Upper lobe of left lung (tissue), 6 donors: ENCODE measurements at regions not wholly inside any gene's neighbourhood (a gene's known extent, or its start where the extent isn't known, plus 50 kb on each side); places are given as distances from the start of the nearest gene placed in this dataset.

Experiments
- ATAC-seq, 2 donors: fragments of 200-7000 bp; cut with Tn5 transposase; one replicate each; pipeline ENCODE4 v1.9.1; 2022; ENCODE audit warnings: mild to moderate bottlenecking in 2 of 2, moderate library complexity in 2 of 2; ENCODE audit not compliant: low FRiP score in 2 of 2
- DNase-seq, 2 donors: peaks; one replicate each; pipeline ENCODE4 v3.0.0-alpha.2; 2019 to 2020
- H3K27ac ChIP-seq, 4 donors: fragments of 200-600 bp; sonication (generic); one replicate each; pipeline ENCODE4 v1.5.1; 2016 to 2019
- H3K27me3 ChIP-seq, 4 donors: fragments of 200-600 bp; sonication (generic); one replicate each; pipeline ENCODE4 v1.5.1; 2017 to 2019
- H3K36me3 ChIP-seq, 4 donors: fragments of 200-600 bp; sonication (generic); one replicate each; pipeline ENCODE4 v1.5.1; 2016 to 2019
- H3K4me1 ChIP-seq, 4 donors: fragments of 200-600 bp; sonication (generic); one replicate each; pipeline ENCODE4 v1.5.1; 2018 to 2019
- H3K4me3 ChIP-seq, 4 donors: fragments of 200-600 bp; sonication (generic); one replicate each; pipeline ENCODE4 v1.5.1; 2017 to 2019; ENCODE audit warnings: mild to moderate bottlenecking in 2 of 4, moderate library complexity in 1 of 4
- H3K9me3 ChIP-seq, 4 donors: fragments of 200-600 bp; sonication (generic); one replicate each; pipeline ENCODE4 v1.5.1; 2018 to 2019
- EP300 ChIP-seq, 4 donors: sonication (generic); formaldehyde crosslinking; IDR thresholded peaks; one replicate each; pipeline ENCODE4 v1.5.1; 2017; ENCODE audit warnings: antibody characterized with exemption in 4 of 4, control low read depth in 2 of 4
- POLR2A ChIP-seq, 4 donors: fragments of 450-650 bp; IDR thresholded peaks; one replicate each; pipeline ENCODE4 v1.5.1; 2016 to 2017; ENCODE audit warnings: antibody characterized with exemption in 4 of 4, mild to moderate bottlenecking in 2 of 4
- POLR2AphosphoS5 ChIP-seq, 2 donors: sonication (generic); formaldehyde crosslinking; IDR thresholded peaks; one replicate each; pipeline ENCODE4 v1.5.1; 2017; ENCODE audit warnings: antibody characterized with exemption in 2 of 2
- WGBS, 2 donors: methylation state at CpG; one replicate each; pipeline ENCODE4 v1.1.5; 2017 to 2018; 5-methylcytosine and 5-hydroxymethylcytosine counted together
- TF ChIP-seq, protein P1 (sequence below), 6 experiments: fragments of 450-650 bp in 4 of 6; fragments of 200-600 bp in 2 of 6; sonication (generic) in 2 of 6; IDR thresholded peaks; one replicate each; pipeline ENCODE4 v1.5.1; 2016 to 2019; ENCODE audit warnings: antibody characterized with exemption in 6 of 6
- donor health status: DM: no; HTN: no; CAD: no; lungs with moderate emphysema.
- donor health status: DM: no; HTN: yes; CAD: no; lungs with severe emphysema.

DNA sequence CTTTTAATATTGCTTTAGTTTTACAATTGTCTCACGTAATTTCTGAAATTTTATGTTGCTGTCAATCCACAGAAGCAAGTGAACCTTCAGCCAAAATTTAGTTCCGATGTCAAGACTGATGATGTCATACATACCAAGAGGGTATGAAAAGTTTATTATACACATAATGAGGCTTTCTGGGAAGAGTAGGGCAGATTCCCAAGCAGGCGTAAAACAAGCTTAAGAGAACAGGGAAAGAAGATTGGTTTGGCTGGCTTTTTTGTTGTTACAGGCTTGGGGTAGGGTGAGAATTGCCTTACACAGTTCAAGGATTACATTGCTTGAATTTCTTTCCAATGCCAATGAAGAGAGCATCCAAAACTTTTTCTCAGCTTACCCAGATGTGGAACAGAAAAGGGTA is 1962.9 kb upstream of the CDH6 start:
- DNase-seq (no peak), ATAC-seq (no peak)
- Histone ChIP-seq H3K4me3 (no peak overlapping the region), H3K9me3 (no peaks in the 10 kb centered on the region), H3K4me1 (no peaks in the 10 kb centered on the region), H3K27me3 (no peaks in the 10 kb centered on the region), H3K36me3 (no peaks in the 10 kb centered on the region), H3K27ac (no peak overlapping the region)
- TF ChIP-seq POLR2AphosphoS5 (IDR thresholded peaks at IDR 0.05): no peak
- TF ChIP-seq, protein P1, sequence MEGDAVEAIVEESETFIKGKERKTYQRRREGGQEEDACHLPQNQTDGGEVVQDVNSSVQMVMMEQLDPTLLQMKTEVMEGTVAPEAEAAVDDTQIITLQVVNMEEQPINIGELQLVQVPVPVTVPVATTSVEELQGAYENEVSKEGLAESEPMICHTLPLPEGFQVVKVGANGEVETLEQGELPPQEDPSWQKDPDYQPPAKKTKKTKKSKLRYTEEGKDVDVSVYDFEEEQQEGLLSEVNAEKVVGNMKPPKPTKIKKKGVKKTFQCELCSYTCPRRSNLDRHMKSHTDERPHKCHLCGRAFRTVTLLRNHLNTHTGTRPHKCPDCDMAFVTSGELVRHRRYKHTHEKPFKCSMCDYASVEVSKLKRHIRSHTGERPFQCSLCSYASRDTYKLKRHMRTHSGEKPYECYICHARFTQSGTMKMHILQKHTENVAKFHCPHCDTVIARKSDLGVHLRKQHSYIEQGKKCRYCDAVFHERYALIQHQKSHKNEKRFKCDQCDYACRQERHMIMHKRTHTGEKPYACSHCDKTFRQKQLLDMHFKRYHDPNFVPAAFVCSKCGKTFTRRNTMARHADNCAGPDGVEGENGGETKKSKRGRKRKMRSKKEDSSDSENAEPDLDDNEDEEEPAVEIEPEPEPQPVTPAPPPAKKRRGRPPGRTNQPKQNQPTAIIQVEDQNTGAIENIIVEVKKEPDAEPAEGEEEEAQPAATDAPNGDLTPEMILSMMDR (IDR thresholded peaks at IDR 0.05): no peak
- no peak for TF ChIP-seq EP300 (IDR thresholded peaks at IDR 0.05)
- TF ChIP-seq POLR2A (IDR thresholded peaks at IDR 0.05): no peak
- WGBS, 2 donors: 72 to 80% methylated on average over 3 of the region's 3 CpGs

DNA sequence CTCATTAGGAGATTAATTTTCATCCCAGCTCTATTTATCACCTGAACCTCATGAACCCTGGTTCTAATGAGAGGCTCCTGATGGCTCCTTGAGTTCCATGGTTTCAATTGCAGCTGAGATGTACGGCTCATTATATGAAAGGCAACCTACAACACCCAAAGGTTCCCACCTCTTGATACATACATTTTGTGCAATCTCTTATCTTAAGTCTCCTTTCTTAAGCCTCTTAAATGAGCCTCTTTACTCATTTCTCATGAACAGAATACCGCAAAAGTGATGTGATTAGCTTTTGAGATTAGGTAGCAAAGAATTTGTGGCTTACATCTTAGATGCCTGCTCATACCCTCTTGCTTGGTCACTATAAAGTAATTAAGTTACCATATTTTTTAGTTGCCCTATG is 1964.0 kb upstream of the CDH6 start:
- no peak for DNase-seq
- H3K36me3 ChIP-seq: no peaks in the 10 kb centered on the region
- H3K27me3 ChIP-seq: no peaks in the 10 kb centered on the region
- 78% methylated on average over 2 of the region's 2 CpGs for WGBS, 2 donors
- no peak for ATAC-seq
- H3K4me1 ChIP-seq: no peaks in the 10 kb centered on the region
- no peak overlapping the region for H3K4me3 ChIP-seq
- TF ChIP-seq, protein P1 (IDR thresholded peaks at IDR 0.05): no peak
- TF ChIP-seq EP300 (IDR thresholded peaks at IDR 0.05) (no peak), POLR2A (IDR thresholded peaks at IDR 0.05) (no peak), POLR2AphosphoS5 (IDR thresholded peaks at IDR 0.05) (no peak)
- H3K27ac ChIP-seq: no peak overlapping the region
- H3K9me3 ChIP-seq: no peaks in the 10 kb centered on the region

GRCh38 chr5:29218138-29218537 is 1975.3 kb upstream of the CDH6 start:
- no peaks in the 10 kb centered on the region for H3K9me3 ChIP-seq

GRCh38 chr5:29214839-29215238 is 1978.6 kb upstream of the CDH6 start:
- ATAC-seq: no peak
- Histone ChIP-seq H3K27me3 (no peaks in the 10 kb centered on the region), H3K27ac (no peak overlapping the region), H3K4me3 (no peak overlapping the region), H3K36me3 (no peaks in the 10 kb centered on the region), H3K4me1 (no peaks in the 10 kb centered on the region), H3K9me3 (no peaks in the 10 kb centered on the region)
- TF ChIP-seq, protein P1 (IDR thresholded peaks at IDR 0.05): no peak
- TF ChIP-seq POLR2AphosphoS5 (IDR thresholded peaks at IDR 0.05) (no peak), POLR2A (IDR thresholded peaks at IDR 0.05) (no peak), EP300 (IDR thresholded peaks at IDR 0.05) (no peak)
- no peak for DNase-seq
- 77 to 83% methylated on average over 1 of the region's 1 CpG for WGBS, 2 donors

More at GRCh38 chr5:29218138-29218537, 1975.3 kb upstream of the CDH6 start:
- no peak overlapping the region for H3K27ac ChIP-seq
- no peaks in the 10 kb centered on the region for H3K27me3 ChIP-seq
- ATAC-seq (no peak), DNase-seq (no peak)
- no peaks in the 10 kb centered on the region for H3K4me1 ChIP-seq
- TF ChIP-seq, protein P1 (IDR thresholded peaks at IDR 0.05): no peak
- no peak for TF ChIP-seq EP300 (IDR thresholded peaks at IDR 0.05)
- TF ChIP-seq POLR2A (IDR thresholded peaks at IDR 0.05): no peak
- TF ChIP-seq POLR2AphosphoS5 (IDR thresholded peaks at IDR 0.05): no peak
- H3K4me3 ChIP-seq: no peak overlapping the region
- H3K36me3 ChIP-seq: no peaks in the 10 kb centered on the region

GRCh38 chr5:29213475-29213874 is 1980.0 kb upstream of the CDH6 start:
- 66 to 71% methylated on average over 3 of the region's 3 CpGs for WGBS, 2 donors
- Histone ChIP-seq H3K36me3 (no peaks in the 10 kb centered on the region), H3K27ac (no peak overlapping the region), H3K9me3 (no peaks in the 10 kb centered on the region), H3K4me1 (no peaks in the 10 kb centered on the region), H3K27me3 (no peaks in the 10 kb centered on the region), H3K4me3 (no peak overlapping the region)
- DNase-seq (no peak), ATAC-seq (no peak)
- no peak for TF ChIP-seq EP300 (IDR thresholded peaks at IDR 0.05)
- TF ChIP-seq POLR2A (IDR thresholded peaks at IDR 0.05): no peak
- TF ChIP-seq, protein P1 (IDR thresholded peaks at IDR 0.05): no peak
- no peak for TF ChIP-seq POLR2AphosphoS5 (IDR thresholded peaks at IDR 0.05)
